SU-DHL-6 (cell line): ENCODE measurements at regions not wholly inside any gene's neighbourhood (a gene's known extent, or its start where the extent isn't known, plus 50 kb on each side); places are given as distances from the start of the nearest gene placed in this dataset.

Experiments
- H2AFZ ChIP-seq: fragments of 200-600 bp; sonication (generic); 2 replicates; pipeline ENCODE4 v1.6.1; 2014; ENCODE audit warnings: low read depth, mild to moderate bottlenecking, moderate library complexity, mixed read lengths, antibody characterized with exemption, low read length; ENCODE audit not compliant: severe bottlenecking
- H3F3A ChIP-seq: fragments of 200-600 bp; shearing (Covaris generic); 2 replicates; pipeline ENCODE4 v1.6.0; 2016; ENCODE audit warnings: antibody characterized with exemption, mild to moderate bottlenecking; ENCODE audit not compliant: insufficient read depth
- H3K27ac ChIP-seq: fragments of 200-600 bp; sonication (generic); 2 replicates; pipeline ENCODE4 v1.5.1; 2016; ENCODE audit warnings: low read depth, mild to moderate bottlenecking, low read length, moderate library complexity, mixed read lengths
- H3K27me3 ChIP-seq: fragments of 200-600 bp; sonication (generic), shearing (Covaris generic); 2 replicates; pipeline ENCODE4 v1.6.0; 2014; ENCODE audit warnings: mild to moderate bottlenecking, low read length
- H3K36me3 ChIP-seq: fragments of 200-600 bp; sonication (generic); 2 replicates; pipeline ENCODE4 v1.6.1; 2014; ENCODE audit warnings: mild to moderate bottlenecking, low read length, mixed read lengths
- H3K4me2 ChIP-seq: fragments of 300-600, 200-600 bp; shearing (Covaris generic), sonication (generic); 2 replicates; pipeline ENCODE4 v1.6.0; 2014; ENCODE audit warnings: low read length, low read depth, mild to moderate bottlenecking; ENCODE audit not compliant: poor library complexity, severe bottlenecking
- H3K4me3 ChIP-seq: fragments of 200-600 bp; sonication (generic); 2 replicates; pipeline ENCODE4 v1.5.1; 2014; ENCODE audit warnings: antibody characterized with exemption, low read length, mild to moderate bottlenecking, mixed read lengths; ENCODE audit not compliant: insufficient read depth, poor library complexity, severe bottlenecking
- H3K79me2 ChIP-seq: fragments of 200-600 bp; sonication (generic); 2 replicates; pipeline ENCODE4 v1.6.1; 2014; ENCODE audit warnings: mild to moderate bottlenecking, low read length, moderate library complexity; ENCODE audit not compliant: insufficient read depth
- H3K9ac ChIP-seq: fragments of 200-600 bp; sonication (generic); 2 replicates; pipeline ENCODE4 v1.7.0; 2014; ENCODE audit warnings: mild to moderate bottlenecking, low read length
- H3K9me2 ChIP-seq: fragments of 200-600 bp; sonication (generic); replicated peaks from 2 replicates; pipeline ENCODE4 v1.6.1; 2014; ENCODE audit warnings: low read length; ENCODE audit not compliant: insufficient read depth
- H3K9me3 ChIP-seq: fragments of 200-600 bp; sonication (generic); 2 replicates; pipeline ENCODE4 v1.6.1; 2014; ENCODE audit warnings: low read length, mixed read lengths; ENCODE audit not compliant: insufficient read depth
- H4K20me1 ChIP-seq: fragments of 200-600 bp; sonication (generic); 2 replicates; pipeline ENCODE4 v1.6.1; 2014; ENCODE audit warnings: low read depth, mild to moderate bottlenecking, antibody characterized with exemption, low read length, moderate library complexity, mixed read lengths
- CTCF ChIP-seq: fragments of 200-600 bp; sonication (generic); IDR thresholded peaks from one replicate; pipeline ENCODE4 v1.5.1; 2017; ENCODE audit warnings: antibody characterized with exemption, mild to moderate bottlenecking, low read length, moderate library complexity; ENCODE audit not compliant: insufficient read depth, poor library complexity, severe bottlenecking
- EZH2phosphoT487 ChIP-seq: fragments of 200-600 bp; sonication (generic), shearing (Covaris generic); conservative IDR thresholded peaks from 2 replicates; pipeline ENCODE4 v1.6.1; 2018; ENCODE audit warnings: mild to moderate bottlenecking, antibody characterized with exemption, low read length, moderate library complexity, mixed read lengths

- no peaks in the 10 kb centered on the region for H3K9me2 ChIP-seq
- no peak overlapping the region for H3K4me2 ChIP-seq
- TF ChIP-seq CTCF: no peak
- TF ChIP-seq EZH2phosphoT487: no peak
- no peak overlapping the region for H2AFZ ChIP-seq
- H3K27ac ChIP-seq: no peak overlapping the region
- H3F3A ChIP-seq: no peaks in the 10 kb centered on the region
- no peaks in the 10 kb centered on the region for H3K79me2 ChIP-seq
- no peak overlapping the region for H3K9ac ChIP-seq
- no peaks in the 10 kb centered on the region for H4K20me1 ChIP-seq
- no peaks in the 10 kb centered on the region for H3K36me3 ChIP-seq
- H3K4me3 ChIP-seq: no peak overlapping the region
- H3K27me3 ChIP-seq: no peaks in the 10 kb centered on the region
- H3K9me3 ChIP-seq: no peaks in the 10 kb centered on the region; the same call in 1 of the 2 replicates
Observed at GRCh38 chr5:105331558-105331957, 1769.0 kb upstream of the NUDT12 start.

- no peaks in the 10 kb centered on the region for H3K36me3 ChIP-seq
- no peaks in the 10 kb centered on the region for H3K79me2 ChIP-seq
- no peaks in the 10 kb centered on the region; the same call in 1 of the 2 replicates for H3K9me3 ChIP-seq
- H3K4me3 ChIP-seq: no peak overlapping the region
- H3K27ac ChIP-seq: no peak overlapping the region
- H2AFZ ChIP-seq: no peak overlapping the region
- no peaks in the 10 kb centered on the region for H3K9me2 ChIP-seq
- no peaks in the 10 kb centered on the region for H3K27me3 ChIP-seq
- H3K4me2 ChIP-seq: no peak overlapping the region
- no peaks in the 10 kb centered on the region for H3F3A ChIP-seq
- no peak overlapping the region for H3K9ac ChIP-seq
- TF ChIP-seq CTCF (no peak), EZH2phosphoT487 (no peak)
- H4K20me1 ChIP-seq: no peaks in the 10 kb centered on the region
Observed at GRCh38 chr5:105330185-105330584, 1767.6 kb upstream of the NUDT12 start.

- no peak overlapping the region for H2AFZ ChIP-seq
- TF ChIP-seq EZH2phosphoT487 (no peak), CTCF (no peak)
- no peak overlapping the region for H3K27ac ChIP-seq
- no peaks in the 10 kb centered on the region for H3K36me3 ChIP-seq
- H3K27me3 ChIP-seq: no peaks in the 10 kb centered on the region
- no peak overlapping the region for H3K4me3 ChIP-seq
- H3K9me3 ChIP-seq: no peaks in the 10 kb centered on the region
- no peak overlapping the region for H3K4me2 ChIP-seq
- no peaks in the 10 kb centered on the region for H4K20me1 ChIP-seq
- H3K79me2 ChIP-seq: no peaks in the 10 kb centered on the region
- H3K9ac ChIP-seq: no peak overlapping the region
- H3F3A ChIP-seq: no peaks in the 10 kb centered on the region; the same call in 1 of the 2 replicates
- H3K9me2 ChIP-seq: no peaks in the 10 kb centered on the region
Observed at GRCh38 chr5:105304859-105305258, 1742.3 kb upstream of the NUDT12 start.
